Activated T-helper 2 cell treated with anti-CD3 and anti-CD28 coated beads, Interferon-gamma antibody, Interleukin-2, Interleukin-4, amounts not matched to agents 10 μg/mL and 5 μg/mL and 100 μg/mL, durations not matched to agents 14 hours and 24 hours and 36 hours (primary cell): ENCODE measurements at regions not wholly inside any gene's neighbourhood (a gene's known extent, or its start where the extent isn't known, plus 50 kb on each side); places are given as distances from the start of the nearest gene placed in this dataset.
"Not testable (repeated sequence)": the region's sequence is repeated elsewhere in the genome, so short reads cannot be mapped to it uniquely, and the experiment has no call there.

Experiments used
- DNase-seq: peaks from one replicate; pipeline ENCODE4 v3.0.0; 2021; ENCODE audit warnings: low spot score
- H3K27ac Mint-ChIP-seq: one replicate; pipeline ENCODE4 v1.8.0; 2021; ENCODE audit warnings: mixed read lengths
- H3K27me3 Mint-ChIP-seq: one replicate; pipeline ENCODE4 v1.8.0; 2021; ENCODE audit warnings: low read depth, mixed read lengths
- H3K36me3 Mint-ChIP-seq: one replicate; pipeline ENCODE4 v1.8.0; 2021; ENCODE audit warnings: low read depth, mixed read lengths
- H3K4me1 Mint-ChIP-seq: one replicate; pipeline ENCODE4 v1.8.0; 2021; ENCODE audit warnings: low read depth, mixed read lengths
- H3K4me3 Mint-ChIP-seq: one replicate; pipeline ENCODE4 v1.8.0; 2021; ENCODE audit warnings: low read depth, mild to moderate bottlenecking, moderate library complexity, mixed read lengths
- H3K9me3 Mint-ChIP-seq: one replicate; pipeline ENCODE4 v1.8.0; 2021; ENCODE audit warnings: mixed read lengths
- intact Hi-C: fragments of 100-400 bp; cut with micrococcal nuclease; formaldehyde crosslinking; loops from one replicate; pipeline ENCODE4 v1.15.1; 2023

DNA sequence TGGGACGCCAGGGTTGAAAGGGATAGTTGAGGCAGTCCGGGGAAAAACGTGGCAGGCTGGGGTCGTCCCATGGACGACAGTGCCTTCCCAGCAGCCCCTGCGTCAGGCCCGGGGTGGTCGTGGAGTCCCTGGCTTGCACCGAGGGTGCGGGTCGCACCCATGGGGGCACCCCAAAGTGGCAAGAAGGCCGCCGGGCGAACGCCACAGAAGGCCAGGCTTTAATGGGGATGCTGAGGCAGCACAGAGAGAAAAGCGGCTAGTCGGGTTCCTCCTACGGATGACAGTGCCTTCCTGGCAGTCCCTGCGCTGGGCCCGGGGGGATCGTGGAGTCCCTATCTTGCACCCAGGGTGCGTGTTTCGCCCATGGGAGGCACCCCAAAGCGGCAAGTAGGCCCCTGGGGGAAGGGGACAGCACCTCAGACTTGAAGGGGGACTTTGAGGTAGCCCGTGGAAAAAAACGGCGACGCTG lies 158.6 kb upstream of the ALG10B start:
- Mint-ChIP-seq H3K27me3 (no peaks in the 10 kb centered on the region), H3K4me1 (no peaks in the 10 kb centered on the region), H3K36me3 (no peaks in the 10 kb centered on the region), H3K9me3 (peaks cover 10% of the 10 kb centered on the region), H3K4me3 (no peak overlapping the region), H3K27ac (no peak overlapping the region)
- no peak for DNase-seq
- intact Hi-C loops, result no loop called here

DNA sequence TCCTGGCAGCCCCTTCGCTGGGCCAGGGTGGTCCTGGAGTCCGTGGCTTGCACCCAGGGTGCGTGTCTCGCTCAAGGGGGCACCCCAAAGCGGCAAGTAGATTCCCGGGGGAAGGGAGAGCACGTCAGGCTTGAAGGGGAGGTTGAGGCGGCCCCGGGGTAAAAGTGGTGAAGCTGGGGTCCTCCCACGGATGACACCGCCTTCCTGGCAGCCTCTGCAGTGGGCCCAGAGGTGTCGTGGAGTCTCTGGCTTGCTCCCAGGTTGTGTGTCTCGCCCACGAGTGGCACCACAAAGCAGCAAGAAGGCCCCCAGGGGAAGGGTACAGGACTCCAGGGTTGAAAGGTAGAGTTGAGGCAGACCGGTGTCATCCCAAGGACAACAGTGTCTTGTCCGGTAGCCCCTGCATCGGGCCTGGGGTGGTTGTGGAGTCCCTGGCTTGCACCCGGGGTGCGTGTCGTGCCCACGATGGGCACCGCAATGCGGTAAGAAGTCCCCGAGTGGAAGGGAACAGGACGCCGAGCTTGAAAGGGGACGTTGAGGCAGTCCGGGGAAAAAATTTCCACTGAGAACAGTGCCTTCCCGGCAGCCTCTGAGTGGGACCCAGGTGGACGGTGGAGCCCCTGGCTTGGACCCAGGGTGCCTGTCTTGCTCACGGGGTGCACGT lies 158.0 kb upstream of the ALG10B start:
- Mint-ChIP-seq H3K4me3 (no peak overlapping the region), H3K4me1 (no peaks in the 10 kb centered on the region), H3K27ac (no peak overlapping the region), H3K27me3 (no peaks in the 10 kb centered on the region), H3K36me3 (no peaks in the 10 kb centered on the region), H3K9me3 (peaks cover 12% of the 10 kb centered on the region)
- DNase-seq, result no peak
- intact Hi-C loops, result no loop called here

DNA sequence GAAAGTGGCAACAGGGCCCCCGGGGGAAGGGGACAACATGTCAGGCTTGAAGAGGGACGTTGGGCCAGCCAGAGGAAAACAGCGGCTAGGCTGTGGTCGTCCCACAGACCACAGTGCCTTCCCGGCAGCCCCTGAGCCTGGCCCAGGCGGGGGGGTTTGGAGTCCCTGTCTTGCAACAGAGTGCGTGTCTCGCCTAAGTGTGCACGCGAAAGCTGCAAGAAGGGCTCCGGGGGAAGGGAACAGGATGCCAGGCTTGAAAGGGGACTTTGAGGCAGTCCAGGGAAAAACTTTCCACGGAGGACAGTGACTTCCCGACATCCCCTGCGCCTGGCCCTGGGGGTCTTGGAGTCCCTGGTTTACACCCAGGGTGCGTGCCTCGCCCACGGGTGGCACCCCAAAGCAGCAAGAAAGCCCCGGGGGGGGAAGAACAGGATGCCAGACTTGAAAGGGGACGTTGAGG lies 157.5 kb upstream of the ALG10B start:
- Mint-ChIP-seq H3K4me3 (no peak overlapping the region), H3K36me3 (no peaks in the 10 kb centered on the region), H3K4me1 (no peaks in the 10 kb centered on the region), H3K27ac (no peak overlapping the region), H3K9me3 (peaks cover 16% of the 10 kb centered on the region), H3K27me3 (no peaks in the 10 kb centered on the region)
- no peak for DNase-seq
- intact Hi-C loops, result no loop called here

DNA sequence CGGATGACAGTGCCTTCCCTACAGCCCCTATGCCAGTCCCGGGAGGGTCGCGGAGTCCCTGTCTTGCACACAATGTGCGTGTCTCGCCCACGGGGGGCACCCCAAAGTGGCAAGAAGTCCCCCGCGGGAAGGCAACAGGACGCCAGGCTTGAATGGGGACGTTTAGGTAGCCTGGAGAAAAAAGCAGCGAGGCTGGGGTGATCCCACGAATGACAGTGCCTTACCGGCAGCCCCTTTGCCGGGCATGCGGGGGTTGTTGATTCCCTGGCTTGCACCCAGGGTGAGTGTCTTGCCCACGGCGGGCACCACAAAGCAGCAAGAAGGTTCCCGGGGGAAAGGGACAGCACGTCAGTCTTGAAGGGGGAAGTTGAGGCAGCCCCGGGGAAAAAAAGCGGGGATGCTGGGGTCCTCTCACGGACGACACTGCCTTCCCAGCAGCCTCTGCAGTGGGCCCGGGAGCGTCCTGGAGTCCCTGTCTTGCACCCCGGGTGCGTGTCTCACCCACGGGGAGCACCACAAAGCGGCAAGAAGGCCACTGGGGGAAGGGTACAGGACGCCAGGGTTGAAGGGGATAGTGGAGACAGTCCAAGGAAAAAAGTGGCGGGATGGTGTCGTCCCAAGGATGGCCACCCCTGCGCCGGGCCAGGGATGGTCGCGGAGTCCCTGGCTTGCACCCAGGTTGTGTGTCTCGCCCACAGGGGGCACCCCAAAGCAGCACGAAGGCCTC lies 156.8 kb upstream of the ALG10B start:
- H3K36me3 Mint-ChIP-seq, result no peaks in the 10 kb centered on the region
- no peak for DNase-seq
- H3K27me3 Mint-ChIP-seq, result no peaks in the 10 kb centered on the region
- peaks cover 19% of the 10 kb centered on the region for H3K9me3 Mint-ChIP-seq
- no peak overlapping the region for H3K27ac Mint-ChIP-seq
- intact Hi-C loops, result no loop called here
- no peaks in the 10 kb centered on the region for H3K4me1 Mint-ChIP-seq
- no peak overlapping the region for H3K4me3 Mint-ChIP-seq

DNA sequence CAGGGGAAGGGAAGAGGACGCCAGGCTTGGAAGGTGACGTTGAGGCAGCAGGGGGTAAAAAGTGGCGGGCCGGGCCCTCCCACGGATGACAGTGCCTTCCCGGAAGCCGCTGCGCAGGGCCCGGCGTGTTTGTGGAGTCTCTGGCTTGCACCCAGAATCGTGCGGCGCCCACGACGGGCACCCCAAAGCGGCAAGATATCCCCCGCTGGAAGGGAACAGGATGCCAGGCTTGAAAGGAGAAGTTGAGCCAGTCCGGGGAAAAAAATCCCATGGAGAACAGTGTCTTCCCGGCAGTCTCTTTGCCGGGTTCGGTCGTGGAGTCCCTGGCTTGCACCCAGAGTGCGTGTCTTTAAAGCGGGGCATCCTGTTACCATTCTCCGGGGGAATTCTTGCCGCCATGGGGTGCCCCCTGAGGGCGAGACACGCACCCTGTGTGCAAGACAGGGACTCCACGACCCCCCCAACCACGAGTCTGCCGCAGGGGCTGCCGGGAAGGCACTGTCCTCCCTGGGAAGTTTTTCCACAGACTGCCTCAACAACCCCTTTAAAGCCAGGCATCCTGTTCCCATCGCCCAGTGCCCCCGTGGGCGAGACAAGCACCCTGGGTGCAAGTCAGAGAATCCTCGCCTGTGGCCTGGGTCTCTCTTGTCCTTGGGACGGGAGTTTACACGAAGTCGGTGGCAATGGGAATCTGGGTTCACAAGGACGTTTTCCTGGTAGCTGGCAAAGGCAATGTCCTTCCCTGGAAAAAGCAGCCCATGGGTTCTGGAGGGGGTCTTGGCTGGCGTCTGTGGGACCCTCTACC lies 156.1 kb upstream of the ALG10B start:
- no peaks in the 10 kb centered on the region for H3K36me3 Mint-ChIP-seq
- no peak overlapping the region for H3K4me3 Mint-ChIP-seq
- no peaks in the 10 kb centered on the region for H3K4me1 Mint-ChIP-seq
- no peak for DNase-seq
- H3K9me3 Mint-ChIP-seq, result peaks cover 19% of the 10 kb centered on the region
- H3K27ac Mint-ChIP-seq, result no peak overlapping the region
- intact Hi-C loops, result no loop called here
- H3K27me3 Mint-ChIP-seq, result no peaks in the 10 kb centered on the region

DNA sequence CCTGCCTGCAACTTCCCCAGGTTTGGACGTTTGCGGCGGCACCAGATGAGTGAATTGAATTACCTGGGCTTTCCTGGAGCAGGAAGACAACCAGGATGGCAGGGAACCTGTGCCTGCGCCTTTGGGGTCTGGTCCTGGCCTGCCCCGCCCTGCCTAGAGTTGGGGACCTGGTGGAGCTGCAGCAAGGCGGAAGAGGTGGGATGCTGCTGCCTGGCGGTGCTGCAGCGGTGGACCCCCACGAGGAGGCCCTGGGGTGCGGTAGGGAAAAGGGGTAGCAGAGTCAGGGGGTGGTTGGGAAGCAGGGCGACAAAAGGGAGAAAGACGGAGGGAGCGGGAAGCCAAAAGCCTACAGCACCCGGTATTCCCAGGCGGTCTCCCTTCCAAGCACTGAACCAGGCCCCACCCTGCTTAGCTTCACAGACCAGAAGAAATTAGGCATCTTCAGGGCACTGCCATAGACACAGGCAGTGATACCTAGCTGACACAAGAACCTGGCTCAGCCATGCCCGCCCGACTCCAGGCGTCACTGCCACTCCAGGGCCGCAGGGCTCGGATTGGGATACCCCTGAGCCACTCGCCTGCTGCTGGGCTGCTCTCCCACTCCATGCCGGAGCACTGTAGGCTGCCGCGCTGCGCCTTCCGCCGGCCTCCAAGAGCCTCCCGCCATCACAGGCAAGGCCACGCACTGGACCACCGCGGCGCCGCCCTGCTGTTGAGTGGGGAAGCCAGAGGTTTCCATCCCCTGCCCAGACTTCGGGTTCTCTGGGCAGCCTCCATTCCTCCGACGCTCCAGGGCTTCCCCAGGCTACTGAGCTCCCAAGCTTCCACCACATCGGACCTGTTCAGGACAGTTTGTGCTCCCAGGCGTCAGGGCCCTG lies 155.2 kb upstream of the ALG10B start:
- H3K27ac Mint-ChIP-seq, result no peak overlapping the region
- DNase-seq, result no peak
- H3K36me3 Mint-ChIP-seq, result no peaks in the 10 kb centered on the region
- no peaks in the 10 kb centered on the region for H3K27me3 Mint-ChIP-seq
- H3K4me3 Mint-ChIP-seq, result no peak overlapping the region
- H3K9me3 Mint-ChIP-seq, result peaks cover 19% of the 10 kb centered on the region
- intact Hi-C loops, result no loop called here
- no peaks in the 10 kb centered on the region for H3K4me1 Mint-ChIP-seq

DNA sequence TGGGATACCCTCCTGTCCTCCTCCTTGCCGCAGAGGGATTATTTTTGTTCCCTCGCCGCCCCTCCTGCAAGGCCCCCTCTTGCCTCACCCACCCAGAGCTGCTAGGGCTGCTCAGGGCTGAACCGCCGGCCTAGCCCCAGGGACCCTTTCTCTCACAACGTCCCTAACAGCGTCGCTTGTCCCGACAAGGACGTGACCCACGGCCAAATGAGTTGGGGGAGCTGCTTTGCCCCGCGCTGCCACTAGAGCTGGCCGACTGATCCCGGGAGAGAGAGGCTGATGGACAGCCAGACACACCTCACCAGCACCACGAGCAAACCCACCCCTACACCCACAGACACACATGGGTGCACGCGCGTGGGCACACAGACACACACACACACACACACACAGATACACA lies 154.6 kb upstream of the ALG10B start:
- Mint-ChIP-seq H3K4me1 (no peaks in the 10 kb centered on the region), H3K4me3 (no peak overlapping the region), H3K9me3 (peaks cover 19% of the 10 kb centered on the region), H3K27me3 (no peaks in the 10 kb centered on the region), H3K36me3 (no peaks in the 10 kb centered on the region), H3K27ac (no peak overlapping the region)
- no peak for DNase-seq
- intact Hi-C loops, result no loop called here

DNA sequence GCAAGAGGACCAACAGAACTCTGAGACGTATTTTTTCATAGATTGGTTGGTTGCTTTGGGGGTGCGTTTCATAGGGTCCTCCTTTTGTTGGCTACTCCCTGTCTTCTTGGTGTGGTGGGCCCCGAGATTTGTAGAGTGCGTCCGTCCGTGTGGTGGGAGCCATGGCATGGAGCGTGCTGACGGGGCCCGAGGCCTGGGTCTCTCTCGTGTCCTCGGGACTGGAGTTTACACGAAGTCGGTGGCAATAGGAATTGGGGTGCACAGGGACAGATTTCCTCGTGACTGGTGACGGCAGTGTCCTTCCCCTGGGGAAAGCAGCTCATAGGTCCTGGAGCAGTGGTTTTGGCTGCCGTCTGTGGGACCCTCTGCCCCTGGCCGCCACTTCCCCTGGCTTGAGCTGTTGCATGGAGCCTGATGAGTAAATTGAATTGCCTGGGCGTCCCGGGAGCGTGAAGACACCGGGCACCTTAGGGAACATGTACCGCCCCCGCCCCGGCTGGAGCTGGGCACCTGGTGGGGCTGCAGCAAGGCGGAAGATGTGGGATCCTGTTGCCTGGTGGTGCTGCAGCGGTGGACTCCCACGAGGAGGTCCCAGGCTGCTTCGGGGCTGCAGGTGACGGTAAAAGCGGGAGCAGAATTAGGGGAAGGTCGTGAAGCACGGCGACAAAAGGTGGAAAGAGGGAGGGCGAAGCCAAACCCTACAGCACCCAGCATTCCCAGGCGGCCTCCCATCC lies 153.7 kb upstream of the ALG10B start:
- H3K9me3 Mint-ChIP-seq, result peaks cover 19% of the 10 kb centered on the region
- intact Hi-C loops, result no loop called here
- no peaks in the 10 kb centered on the region for H3K36me3 Mint-ChIP-seq
- H3K4me1 Mint-ChIP-seq, result no peaks in the 10 kb centered on the region
- no peak overlapping the region for H3K27ac Mint-ChIP-seq
- no peak overlapping the region for H3K4me3 Mint-ChIP-seq
- no peak for DNase-seq
- no peaks in the 10 kb centered on the region for H3K27me3 Mint-ChIP-seq

DNA sequence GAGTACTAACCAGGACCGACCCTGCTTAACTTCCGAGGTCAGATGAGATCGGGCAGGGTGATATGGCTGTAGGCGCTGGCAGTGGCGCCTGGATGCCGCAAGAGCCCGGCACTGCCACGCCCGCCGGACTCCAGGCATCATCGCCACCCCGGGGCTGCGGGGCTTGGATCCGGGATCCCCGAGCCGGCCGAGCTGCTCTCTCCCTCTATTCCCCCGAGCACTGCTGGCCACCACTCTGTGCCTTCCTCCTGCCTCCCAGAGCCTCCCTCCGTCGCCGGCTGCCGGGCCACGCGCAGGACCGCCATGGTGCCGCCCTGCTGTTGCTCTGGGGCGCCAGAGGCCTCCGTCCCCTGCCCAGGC lies 153.2 kb upstream of the ALG10B start:
- Mint-ChIP-seq H3K27me3 (no peaks in the 10 kb centered on the region), H3K4me1 (no peaks in the 10 kb centered on the region), H3K27ac (no peak overlapping the region), H3K36me3 (no peaks in the 10 kb centered on the region), H3K9me3 (peaks cover 19% of the 10 kb centered on the region), H3K4me3 (no peak overlapping the region)
- DNase-seq, result no peak
- intact Hi-C loops, result no loop called here

DNA sequence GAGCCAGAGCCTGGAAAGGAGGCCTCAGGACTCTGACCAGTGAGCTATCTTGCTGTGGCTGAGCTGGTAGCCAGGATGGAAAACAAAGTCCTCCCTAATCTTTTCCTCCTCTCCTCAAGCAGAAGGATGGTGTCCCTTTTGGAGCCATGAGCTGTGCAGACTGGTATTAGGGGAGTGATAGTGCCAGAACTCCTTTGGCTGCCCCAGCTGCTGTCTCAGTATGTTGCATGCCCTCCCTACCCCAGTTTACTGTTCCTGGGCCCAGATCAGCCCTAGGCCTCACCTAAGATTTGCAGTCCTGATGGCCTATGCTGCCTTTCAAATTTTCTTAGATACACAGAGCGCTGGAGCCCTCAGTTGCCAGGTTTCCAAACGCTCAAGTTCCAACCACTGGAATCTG lies 150.3 kb upstream of the ALG10B start:
- Mint-ChIP-seq H3K27me3 (no peaks in the 10 kb centered on the region), H3K4me1 (no peaks in the 10 kb centered on the region), H3K27ac (no peak overlapping the region), H3K4me3 (no peak overlapping the region), H3K36me3 (no peaks in the 10 kb centered on the region), H3K9me3 (peaks cover 20% of the 10 kb centered on the region)
- DNase-seq, result no peak
- intact Hi-C loops, result no loop called here

DNA sequence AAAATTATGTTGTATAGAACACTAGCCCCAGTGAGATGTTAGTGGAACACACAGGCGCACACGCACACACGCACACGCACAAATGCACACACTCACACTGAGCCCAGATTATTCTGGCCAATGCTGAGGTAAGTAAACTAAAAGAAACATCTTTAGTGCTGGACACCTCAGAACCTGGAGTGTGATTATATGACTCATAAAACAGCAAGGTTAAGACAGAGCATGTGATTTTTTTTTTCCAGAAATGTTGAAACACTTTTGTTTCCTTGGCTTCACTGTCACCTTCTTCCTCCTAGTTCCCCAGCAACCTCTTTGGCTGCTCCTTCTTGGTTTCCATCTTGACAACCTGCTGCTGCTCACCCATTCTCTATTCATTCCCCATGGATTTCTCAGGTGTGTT lies 141.0 kb upstream of the ALG10B start:
- Mint-ChIP-seq H3K36me3 (no peaks in the 10 kb centered on the region), H3K4me1 (no peaks in the 10 kb centered on the region), H3K9me3 (peaks cover 10% of the 10 kb centered on the region), H3K4me3 (no peak overlapping the region), H3K27me3 (no peaks in the 10 kb centered on the region), H3K27ac (no peak overlapping the region)
- DNase-seq, result no peak
- intact Hi-C loops, result no loop called here

DNA sequence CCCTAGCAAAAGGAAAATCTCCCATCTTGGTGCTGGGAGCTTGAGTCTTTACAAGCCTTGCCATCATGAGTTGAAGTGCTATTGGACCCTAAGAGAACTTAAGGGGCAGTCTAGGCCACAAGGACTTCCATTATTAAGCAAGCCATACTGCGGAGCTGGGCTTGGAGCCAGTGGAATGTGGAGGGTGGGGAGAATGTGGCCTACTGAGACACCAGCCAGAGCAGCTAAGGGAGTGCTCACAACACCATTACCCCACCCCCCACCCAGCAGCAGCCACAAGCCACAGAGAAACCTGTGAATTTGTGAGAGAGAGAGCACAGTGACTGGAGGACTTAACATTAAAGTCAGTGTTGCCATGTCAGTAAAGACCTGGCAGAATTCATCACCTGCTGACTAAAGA lies 133.0 kb upstream of the ALG10B start:
- H3K36me3 Mint-ChIP-seq, H3K4me3 Mint-ChIP-seq, DNase-seq, H3K4me1 Mint-ChIP-seq, H3K27ac Mint-ChIP-seq, H3K27me3 Mint-ChIP-seq, intact Hi-C loops: not testable (repeated sequence)
- peaks cover 19% of the 10 kb centered on the region for H3K9me3 Mint-ChIP-seq
